ENCODE measurements at regions not wholly inside any gene's neighbourhood (a gene's known extent, or its start where the extent isn't known, plus 50 kb on each side); places are given as distances from the start of the nearest gene placed in this dataset.
"Not testable (repeated sequence)": the region's sequence is repeated elsewhere in the genome, so short reads cannot be mapped to it uniquely, and the experiment has no call there.

GRCh38 chr6:85923013-85923430, 280.3 kb upstream of the SYNCRIP start:
- ChIA-PET POLR2A (no interaction called here), CTCF (no interaction called here)
- intact Hi-C loops (cut with micrococcal nuclease): loop anchor here in 1 of 2 donors (2.0 to 5.0 kb wide), 3 partner anchors 269 to 1104 kb away; no protein-coding TSS in a partner anchor
- H3K9me3 ChIP-seq (ENCODE audit: control insufficient read depth in 2 of 3, low read length in 3 of 3): no peaks in the 10 kb centered on the region
- H3K27me3 Mint-ChIP-seq: peaks cover 0 to 6% (median 4%) of the 10 kb centered on the region in 5 donors
- no peaks in the 10 kb centered on the region for H3K4me1 Mint-ChIP-seq
- H3K4me3 ChIP-seq (ENCODE audit: low read length): no peak overlapping the region
- no peaks in the 10 kb centered on the region for H3K27me3 ChIP-seq (ENCODE audit: control insufficient read depth in 2 of 2, insufficient read depth in 2 of 2, low read length in 2 of 2)
- no peaks in the 10 kb centered on the region for H3K36me3 ChIP-seq (ENCODE audit: control insufficient read depth in 2 of 3, insufficient read depth in 3 of 3, low read length in 3 of 3)
- DNase-seq (peak in 1 of 9 donors; percentile 14), ATAC-seq (peak; percentile 44)
- no peak overlapping the region for H3K27ac ChIP-seq (ENCODE audit: low read depth, low read length)
- no peaks in the 10 kb centered on the region for H3K4me1 ChIP-seq (ENCODE audit: control insufficient read depth in 2 of 2, insufficient read depth in 2 of 2, low read length in 2 of 2)
- no peak overlapping the region for H3K4me3 Mint-ChIP-seq
- no peak overlapping the region for H3K27ac Mint-ChIP-seq
- H3K36me3 Mint-ChIP-seq: no peaks in the 10 kb centered on the region
- peaks cover 0 to 8% (median 1%) of the 10 kb centered on the region in 11 donors for H3K9me3 Mint-ChIP-seq

GRCh38 chr6:85920782-85921181, 278.1 kb upstream of the SYNCRIP start:
- ATAC-seq (no peak), DNase-seq (no peak)
- Mint-ChIP-seq H3K27me3 (peaks cover 0 to 6% (median 4%) of the 10 kb centered on the region in 5 donors), H3K4me3 (no peak overlapping the region), H3K36me3 (no peaks in the 10 kb centered on the region), H3K9me3 (peaks cover 0 to 4% (median 0%) of the 10 kb centered on the region in 11 donors), H3K4me1 (no peaks in the 10 kb centered on the region), H3K27ac (no peak overlapping the region)
- POLR2A ChIA-PET: no interaction called here
- intact Hi-C loops (cut with micrococcal nuclease): loop anchor here in 1 of 2 donors (5.0 kb wide), 2 partner anchors 272 to 1107 kb away; no protein-coding TSS in a partner anchor
- no peak overlapping the region for H3K27ac ChIP-seq (ENCODE audit: low read depth, low read length)
- no peaks in the 10 kb centered on the region for H3K36me3 ChIP-seq (ENCODE audit: control insufficient read depth in 2 of 3, insufficient read depth in 3 of 3, low read length in 3 of 3)
- no peaks in the 10 kb centered on the region for H3K27me3 ChIP-seq (ENCODE audit: control insufficient read depth in 2 of 2, insufficient read depth in 2 of 2, low read length in 2 of 2)
- CTCF ChIA-PET: interaction anchor here (0.5 kb wide), 1 partner anchor 9 kb away, joined by 3 read pairs; no protein-coding TSS in a partner anchor
- no peaks in the 10 kb centered on the region for H3K4me1 ChIP-seq (ENCODE audit: control insufficient read depth in 2 of 2, insufficient read depth in 2 of 2, low read length in 2 of 2)
- no peak overlapping the region for H3K4me3 ChIP-seq (ENCODE audit: low read length)
- no peaks in the 10 kb centered on the region for H3K9me3 ChIP-seq (ENCODE audit: control insufficient read depth in 2 of 3, low read length in 3 of 3)

- DNase-seq (no peak), ATAC-seq (no peak)
- Histone ChIP-seq H3K4me1 (ENCODE audit: control insufficient read depth in 2 of 2, insufficient read depth in 2 of 2, low read length in 2 of 2) (no peaks in the 10 kb centered on the region), H3K27ac (ENCODE audit: low read depth, low read length) (no peak overlapping the region), H3K9me3 (ENCODE audit: control insufficient read depth in 2 of 3, low read length in 3 of 3) (no peaks in the 10 kb centered on the region), H3K27me3 (ENCODE audit: control insufficient read depth in 2 of 2, insufficient read depth in 2 of 2, low read length in 2 of 2) (no peaks in the 10 kb centered on the region), H3K36me3 (ENCODE audit: control insufficient read depth in 2 of 3, insufficient read depth in 3 of 3, low read length in 3 of 3) (no peaks in the 10 kb centered on the region), H3K4me3 (ENCODE audit: low read length) (no peak overlapping the region)
- Mint-ChIP-seq H3K27ac (no peak overlapping the region), H3K36me3 (no peaks in the 10 kb centered on the region), H3K4me3 (no peak overlapping the region), H3K4me1 (no peaks in the 10 kb centered on the region), H3K27me3 (peaks cover 0 to 13% (median 4%) of the 10 kb centered on the region in 5 donors), H3K9me3 (no peaks in the 10 kb centered on the region)
- ChIA-PET POLR2A (no interaction called here), CTCF (no interaction called here)
- intact Hi-C loops (cut with micrococcal nuclease): no loop called here
These were observed 274.8 kb upstream of the SYNCRIP start for GRCh38 chr6:85917522-85917921.

- Mint-ChIP-seq H3K36me3 (peaks cover 0 to under 1% (median 0%) of the 10 kb centered on the region in 5 donors), H3K27me3 (peaks cover 0 to 15% (median 7%) of the 10 kb centered on the region in 5 donors), H3K4me1 (no peaks in the 10 kb centered on the region), H3K27ac (no peak overlapping the region), H3K9me3 (peaks cover 0 to 5% (median 0%) of the 10 kb centered on the region in 11 donors), H3K4me3 (no peak overlapping the region)
- ATAC-seq: no peak
- Histone ChIP-seq H3K9me3 (ENCODE audit: control insufficient read depth in 2 of 3, low read length in 3 of 3) (no peaks in the 10 kb centered on the region), H3K27me3 (ENCODE audit: control insufficient read depth in 2 of 2, insufficient read depth in 2 of 2, low read length in 2 of 2) (no peaks in the 10 kb centered on the region), H3K27ac (ENCODE audit: low read depth, low read length) (no peak overlapping the region), H3K36me3 (ENCODE audit: control insufficient read depth in 2 of 3, insufficient read depth in 3 of 3, low read length in 3 of 3) (no peaks in the 10 kb centered on the region), H3K4me3 (ENCODE audit: low read length) (no peak overlapping the region), H3K4me1 (ENCODE audit: control insufficient read depth in 2 of 2, insufficient read depth in 2 of 2, low read length in 2 of 2) (no peaks in the 10 kb centered on the region)
- no peak for DNase-seq
- CTCF ChIA-PET: no interaction called here
- intact Hi-C loops (cut with micrococcal nuclease): no loop called here
- POLR2A ChIA-PET: no interaction called here
These were observed 270.3 kb upstream of the SYNCRIP start for GRCh38 chr6:85913001-85913400.

GRCh38 chr6:85912582-85912981, 269.9 kb upstream of the SYNCRIP start:
- Histone ChIP-seq H3K27me3 (ENCODE audit: control insufficient read depth in 2 of 2, insufficient read depth in 2 of 2, low read length in 2 of 2) (no peaks in the 10 kb centered on the region), H3K36me3 (ENCODE audit: control insufficient read depth in 2 of 3, insufficient read depth in 3 of 3, low read length in 3 of 3) (no peaks in the 10 kb centered on the region), H3K9me3 (ENCODE audit: control insufficient read depth in 2 of 3, low read length in 3 of 3) (no peaks in the 10 kb centered on the region), H3K27ac (ENCODE audit: low read depth, low read length) (no peak overlapping the region), H3K4me3 (ENCODE audit: low read length) (no peak overlapping the region), H3K4me1 (ENCODE audit: control insufficient read depth in 2 of 2, insufficient read depth in 2 of 2, low read length in 2 of 2) (no peaks in the 10 kb centered on the region)
- Mint-ChIP-seq H3K4me3 (no peak overlapping the region), H3K9me3 (peaks cover 0 to 6% (median 3%) of the 10 kb centered on the region in 11 donors), H3K36me3 (peaks cover 0 to 5% (median 0%) of the 10 kb centered on the region in 5 donors), H3K27ac (no peak overlapping the region), H3K4me1 (no peaks in the 10 kb centered on the region), H3K27me3 (peaks cover 0 to 20% (median 9%) of the 10 kb centered on the region in 5 donors)
- ATAC-seq (no peak), DNase-seq (no peak)
- intact Hi-C loops (cut with micrococcal nuclease): no loop called here
- POLR2A ChIA-PET: no interaction called here
- CTCF ChIA-PET: interaction anchor here (0.7 kb wide), 1 partner anchor 8 kb away, joined by 3 read pairs; no protein-coding TSS in a partner anchor

GRCh38 chr6:85911067-85911466, 268.4 kb upstream of the SYNCRIP start:
- Mint-ChIP-seq H3K27me3 (peaks cover 0 to 27% (median 11%) of the 10 kb centered on the region in 5 donors), H3K9me3 (peaks cover 0 to 12% (median 5%) of the 10 kb centered on the region in 11 donors), H3K27ac (no peak overlapping the region), H3K4me1 (no peaks in the 10 kb centered on the region), H3K4me3 (no peak overlapping the region), H3K36me3 (peaks cover 0 to 7% (median 0%) of the 10 kb centered on the region in 5 donors)
- H3K4me1 ChIP-seq (ENCODE audit: control insufficient read depth in 2 of 2, insufficient read depth in 2 of 2, low read length in 2 of 2): no peaks in the 10 kb centered on the region
- intact Hi-C loops (cut with micrococcal nuclease): no loop called here
- no peaks in the 10 kb centered on the region for H3K36me3 ChIP-seq (ENCODE audit: control insufficient read depth in 2 of 3, insufficient read depth in 3 of 3, low read length in 3 of 3)
- H3K27me3 ChIP-seq (ENCODE audit: control insufficient read depth in 2 of 2, insufficient read depth in 2 of 2, low read length in 2 of 2): no peaks in the 10 kb centered on the region
- ATAC-seq (no peak), DNase-seq (no peak)
- H3K9me3 ChIP-seq (ENCODE audit: control insufficient read depth in 2 of 3, low read length in 3 of 3): no peaks in the 10 kb centered on the region
- POLR2A ChIA-PET: no interaction called here
- H3K4me3 ChIP-seq (ENCODE audit: low read length): no peak overlapping the region
- no peak overlapping the region for H3K27ac ChIP-seq (ENCODE audit: low read depth, low read length)
- CTCF ChIA-PET: no interaction called here

GRCh38 chr6:85908120-85908519, 265.4 kb upstream of the SYNCRIP start:
- H3K4me1 ChIP-seq (ENCODE audit: control insufficient read depth in 2 of 2, insufficient read depth in 2 of 2, low read length in 2 of 2); H3K9me3 ChIP-seq (ENCODE audit: control insufficient read depth in 2 of 3, low read length in 3 of 3); ATAC-seq; DNase-seq; CTCF ChIA-PET; intact Hi-C loops (cut with micrococcal nuclease); H3K27ac Mint-ChIP-seq; H3K36me3 ChIP-seq (ENCODE audit: control insufficient read depth in 2 of 3, insufficient read depth in 3 of 3, low read length in 3 of 3); H3K4me1 Mint-ChIP-seq; H3K4me3 ChIP-seq (ENCODE audit: low read length); H3K36me3 Mint-ChIP-seq; H3K4me3 Mint-ChIP-seq; H3K27ac ChIP-seq (ENCODE audit: low read depth, low read length); H3K27me3 ChIP-seq (ENCODE audit: control insufficient read depth in 2 of 2, insufficient read depth in 2 of 2, low read length in 2 of 2); POLR2A ChIA-PET: not testable (repeated sequence)
- Mint-ChIP-seq H3K27me3 (peaks cover 0 to 30% (median 10%) of the 10 kb centered on the region in 5 donors), H3K9me3 (peaks cover 0 to 15% (median 6%) of the 10 kb centered on the region in 11 donors)
